ENCODE measurements at regions not wholly inside any gene's neighbourhood (a gene's known extent, or its start where the extent isn't known, plus 50 kb on each side); places are given as distances from the start of the nearest gene placed in this dataset.
A peak's percentile ranks its signal among the peaks of the same experiment; 100 is the strongest.

GRCh38 chr20:36101192-36101591 lies 53.3 kb upstream of the EPB41L1 start:
- Histone ChIP-seq H3K9me3 (replicated peaks in 1 of 3) (no peaks in the 10 kb centered on the region), H3K4me3 (no peak overlapping the region), H3K4me1 (replicated peaks in 1 of 2) (peaks cover 6 to 28% of the 10 kb centered on the region in 2 donors), H3K36me3 (replicated peaks in 1 of 2) (no peaks in the 10 kb centered on the region), H3K27ac (no peak overlapping the region), H3K27me3 (no peaks in the 10 kb centered on the region)
- TF ChIP-seq, protein P1, sequence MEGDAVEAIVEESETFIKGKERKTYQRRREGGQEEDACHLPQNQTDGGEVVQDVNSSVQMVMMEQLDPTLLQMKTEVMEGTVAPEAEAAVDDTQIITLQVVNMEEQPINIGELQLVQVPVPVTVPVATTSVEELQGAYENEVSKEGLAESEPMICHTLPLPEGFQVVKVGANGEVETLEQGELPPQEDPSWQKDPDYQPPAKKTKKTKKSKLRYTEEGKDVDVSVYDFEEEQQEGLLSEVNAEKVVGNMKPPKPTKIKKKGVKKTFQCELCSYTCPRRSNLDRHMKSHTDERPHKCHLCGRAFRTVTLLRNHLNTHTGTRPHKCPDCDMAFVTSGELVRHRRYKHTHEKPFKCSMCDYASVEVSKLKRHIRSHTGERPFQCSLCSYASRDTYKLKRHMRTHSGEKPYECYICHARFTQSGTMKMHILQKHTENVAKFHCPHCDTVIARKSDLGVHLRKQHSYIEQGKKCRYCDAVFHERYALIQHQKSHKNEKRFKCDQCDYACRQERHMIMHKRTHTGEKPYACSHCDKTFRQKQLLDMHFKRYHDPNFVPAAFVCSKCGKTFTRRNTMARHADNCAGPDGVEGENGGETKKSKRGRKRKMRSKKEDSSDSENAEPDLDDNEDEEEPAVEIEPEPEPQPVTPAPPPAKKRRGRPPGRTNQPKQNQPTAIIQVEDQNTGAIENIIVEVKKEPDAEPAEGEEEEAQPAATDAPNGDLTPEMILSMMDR (IDR thresholded peaks at IDR 0.05), result no peak
- TF ChIP-seq POLR2A (IDR thresholded peaks at IDR 0.05), result no peak
- DNase-seq, result no peak
- 66 to 94% (median 81%) methylated on average over 2 to 3 of the region's 3 CpGs for WGBS, 4 donors
- intact Hi-C loops (cut with DNase I), result no loop called here

- Histone ChIP-seq H3K4me3 (no peak overlapping the region), H3K9me3 (replicated peaks in 1 of 3) (no peaks in the 10 kb centered on the region), H3K27ac (no peak overlapping the region), H3K36me3 (replicated peaks in 1 of 2) (no peaks in the 10 kb centered on the region), H3K4me1 (replicated peaks in 1 of 2) (peaks cover 6 to 26% of the 10 kb centered on the region in 2 donors), H3K27me3 (no peaks in the 10 kb centered on the region)
- no peak for DNase-seq
- 62 to 67% (median 65%) methylated on average over 3 of the region's 3 CpGs; no CpG with 5 or more reads in 1 of the 4 donors for WGBS, 4 donors
- TF ChIP-seq, protein P1 (IDR thresholded peaks at IDR 0.05), result no peak
- no peak for TF ChIP-seq POLR2A (IDR thresholded peaks at IDR 0.05)
- intact Hi-C loops (cut with DNase I), result no loop called here
Measured at GRCh38 chr20:36102306-36102705, 52.2 kb upstream of the EPB41L1 start.

GRCh38 chr20:36102809-36103596 lies 51.5 kb upstream of the EPB41L1 start:
- Histone ChIP-seq H3K27me3 (no peaks in the 10 kb centered on the region), H3K36me3 (replicated peaks in 1 of 2) (no peaks in the 10 kb centered on the region), H3K9me3 (replicated peaks in 1 of 3) (no peaks in the 10 kb centered on the region), H3K4me3 (no peak overlapping the region), H3K27ac (no peak overlapping the region), H3K4me1 (replicated peaks in 1 of 2) (peaks cover 6 to 19% of the 10 kb centered on the region in 2 donors)
- 27 to 34% (median 30%) methylated on average over 4 of the region's 4 CpGs for WGBS, 4 donors
- intact Hi-C loops (cut with DNase I), result no loop called here
- TF ChIP-seq, protein P1 (IDR thresholded peaks at IDR 0.05), result no peak
- no peak for TF ChIP-seq POLR2A (IDR thresholded peaks at IDR 0.05)
- DNase-seq, result peak in 1 of 7 donors; percentile 23

DNA sequence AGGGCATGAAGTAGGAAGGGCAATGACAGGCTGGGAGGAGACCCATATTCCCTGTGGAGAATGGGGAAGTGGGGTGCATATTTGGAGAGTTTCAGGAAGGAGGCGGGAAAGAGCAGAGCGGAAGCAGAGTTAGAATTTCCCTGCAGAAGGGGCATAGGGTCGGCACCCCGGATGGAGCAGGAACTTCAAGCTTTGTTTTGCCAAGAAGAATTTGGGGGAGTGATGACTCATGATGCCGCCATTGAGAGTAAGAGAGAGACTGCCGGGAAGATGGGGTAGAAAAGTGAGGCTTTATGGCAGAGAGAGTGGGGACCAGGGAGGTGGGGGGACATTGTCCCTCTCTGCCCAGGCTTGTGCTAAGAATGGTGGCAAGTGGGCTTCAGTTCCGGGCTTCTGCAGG lies 50.3 kb upstream of the EPB41L1 start:
- intact Hi-C loops (cut with DNase I), result no loop called here
- Histone ChIP-seq H3K9me3 (replicated peaks in 1 of 3) (no peaks in the 10 kb centered on the region), H3K4me3 (no peak overlapping the region)

More for the DNA sequence above, 50.3 kb upstream of the EPB41L1 start:
- no peak for DNase-seq
- 72 to 85% (median 80%) methylated on average over 7 of the region's 7 CpGs for WGBS, 4 donors
- TF ChIP-seq, protein P1 (IDR thresholded peaks at IDR 0.05), result no peak
- no peak for TF ChIP-seq POLR2A (IDR thresholded peaks at IDR 0.05)
- no peaks in the 10 kb centered on the region for H3K27me3 ChIP-seq
- H3K27ac ChIP-seq, result no peak overlapping the region
- peaks cover 6 to 12% of the 10 kb centered on the region in 2 donors for H3K4me1 ChIP-seq (replicated peaks in 1 of 2)
- no peaks in the 10 kb centered on the region for H3K36me3 ChIP-seq (replicated peaks in 1 of 2)

All from adrenal gland (tissue), 9 donors.